ENCODE measurements at regions not wholly inside any gene's neighbourhood (a gene's known extent, or its start where the extent isn't known, plus 50 kb on each side); places are given as distances from the start of the nearest gene placed in this dataset.

- TF ChIP-seq POLR2A (IDR thresholded peaks at IDR 0.05), result no peak
- no peak for TF ChIP-seq CTCF (IDR thresholded peaks at IDR 0.05 in 4 of 5, conservative IDR thresholded peaks at IDR 0.05 in 1 of 5)
Measured at GRCh38 chr1:219837994-219838294, 90.4 kb downstream of the SLC30A10 start.
